A549 (cell line): ENCODE measurements at regions not wholly inside any gene's neighbourhood (a gene's known extent, or its start where the extent isn't known, plus 50 kb on each side); places are given as distances from the start of the nearest gene placed in this dataset.
A peak's percentile ranks its signal among the peaks of the same experiment; 100 is the strongest.

Source experiments
- ATAC-seq, 2 experiments: fragments of 200-7000 bp in 1 of 2; fragments of >200 bp in 1 of 2; cut with Nextera tagmentation in 1 of 2; cut with Tn5 transposase in 1 of 2; 3 replicates each; pipeline versions ENCODE4 v1.8.0 to v1.9.1; 2018 to 2020; ENCODE audit warnings: mild to moderate bottlenecking in 1 of 2, moderate library complexity in 1 of 2
- CTCF ChIA-PET: fragments of 300-600 bp; sonication (Branson Sonifier 250); formaldehyde crosslinking; extraction: SDS; loops from one replicate; lab custom pipeline; 2021; ENCODE audit warnings: antibody characterized with exemption, inconsistent platforms; lab: Yijun Ruan, JAX
- POLR2A ChIA-PET: fragments of 350-600 bp; formaldehyde crosslinking; extraction: SDS; loops from one replicate; lab custom pipeline; 2021; ENCODE audit warnings: antibody characterized with exemption, inconsistent platforms; lab: Yijun Ruan, JAX
- DNase-seq, 2 experiments: peaks; one replicate each; pipeline versions ENCODE4 v3.0.0 to v3.0.0-alpha.2; 2011 to 2016; ENCODE audit warnings: low read depth in 1 of 2, low spot score in 1 of 2
- FAIRE-seq: peaks from 2 replicates; lab custom pipeline; 2011; peaks lifted over from hg19 to GRCh38; lab: Jason Lieb, UNC
- H3K27ac ChIP-seq, 2 experiments: fragments of >200 bp; sonication (Bioruptor Twin); formaldehyde crosslinking; 3 replicates each; pipeline ENCODE4 v1.5.1; 2016 to 2017
- H3K4me1 ChIP-seq: fragments of >200 bp; sonication (Bioruptor Twin); formaldehyde crosslinking; 3 replicates; pipeline ENCODE4 v1.6.1; 2016
- H3K4me2 ChIP-seq: fragments of >200 bp; sonication (Bioruptor Twin); formaldehyde crosslinking; 3 replicates; pipeline ENCODE4 v1.6.1; 2016
- H3K4me3 ChIP-seq: fragments of >200 bp; sonication (Bioruptor Twin); formaldehyde crosslinking; 3 replicates; pipeline ENCODE4 v1.5.1; 2016
- H3K9me3 ChIP-seq: fragments of >200 bp; sonication (Bioruptor Twin); formaldehyde crosslinking; 3 replicates; pipeline ENCODE4 v1.6.1; 2016
- BHLHE40 ChIP-seq: IDR thresholded peaks from 2 replicates; pipeline ENCODE4 v1.6.1; 2012; ENCODE audit warnings: low read depth, low read length, inconsistent platforms
- ESRRA ChIP-seq: fragments of 150-350 bp; IDR thresholded peaks from 2 replicates; pipeline ENCODE4 v1.6.1; 2014; ENCODE audit warnings: mild to moderate bottlenecking, low read length, borderline replicate concordance
- FOSB ChIP-seq: fragments of 250-450 bp; sonication (Bioruptor Pico); IDR thresholded peaks from 2 replicates; pipeline ENCODE4 v1.5.0; 2020; ENCODE audit warnings: mild to moderate bottlenecking, moderate library complexity
- FOSL2 ChIP-seq, 2 experiments: fragments of 450-650 bp in 1 of 2; fragments of >200 bp in 1 of 2; sonication (Bioruptor Twin) in 1 of 2; formaldehyde crosslinking; IDR thresholded peaks; 2 replicates each; pipeline versions ENCODE4 v1.5.0 to v1.6.1; 2016 to 2020; ENCODE audit warnings: mild to moderate bottlenecking in 1 of 2, moderate library complexity in 1 of 2
- HEYL ChIP-seq: fragments of 250-450 bp; sonication (Bioruptor Pico); IDR thresholded peaks from 2 replicates; pipeline ENCODE4 v1.8.0; 2021; ENCODE audit warnings: mild to moderate bottlenecking, moderate library complexity
- HOXB13 ChIP-seq: fragments of 250-450 bp; sonication (Bioruptor Pico); IDR thresholded peaks from 2 replicates; pipeline ENCODE4 v1.5.0; 2020; ENCODE audit warnings: low read depth, mild to moderate bottlenecking, moderate library complexity
- JUN ChIP-seq, 2 experiments: fragments of >200 bp; sonication (Bioruptor Twin); formaldehyde crosslinking; IDR thresholded peaks; 2 replicates in 1 of 2; 3 replicates in 1 of 2; pipeline ENCODE4 v1.6.1; 2016 to 2017
- JUNB ChIP-seq: fragments of >200 bp; sonication (Bioruptor Twin); formaldehyde crosslinking; IDR thresholded peaks from 2 replicates; pipeline ENCODE4 v1.6.1; 2016
- MYC ChIP-seq: IDR thresholded peaks from 2 replicates; pipeline ENCODE4 v1.6.1; 2012; ENCODE audit warnings: mild to moderate bottlenecking, inconsistent platforms, low read length, improper control_type of control experiment, borderline replicate concordance
- POLR2A ChIP-seq: IDR thresholded peaks from 2 replicates; pipeline ENCODE4 v1.6.1; 2012; ENCODE audit warnings: mild to moderate bottlenecking, low read length
- RAD21 ChIP-seq, 2 experiments: fragments of >200 bp in 1 of 2; sonication (Bioruptor Twin) in 1 of 2; formaldehyde crosslinking in 1 of 2; IDR thresholded peaks in 1 of 2; conservative IDR thresholded peaks in 1 of 2; 2 replicates in 1 of 2; 3 replicates in 1 of 2; pipeline ENCODE4 v1.6.1; 2012 to 2018; ENCODE audit warnings: inconsistent platforms in 1 of 2
- RCOR1 ChIP-seq: fragments of 150-350 bp; IDR thresholded peaks from 2 replicates; pipeline ENCODE4 v1.6.1; 2014; ENCODE audit warnings: antibody characterized with exemption, low read length, low read depth
- SREBF2 ChIP-seq: fragments of 450-650 bp; IDR thresholded peaks from 2 replicates; pipeline ENCODE4 v1.6.1; 2014; ENCODE audit warnings: mild to moderate bottlenecking, moderate library complexity
- TP53 ChIP-seq: fragments of 250-450 bp; sonication (Bioruptor Pico); IDR thresholded peaks from 2 replicates; pipeline ENCODE4 v1.5.0; 2021; ENCODE audit warnings: mild to moderate bottlenecking, moderate library complexity
- ZSCAN20 ChIP-seq: fragments of 250-450 bp; sonication (Bioruptor Pico); IDR thresholded peaks from 2 replicates; pipeline ENCODE4 v1.8.0; 2022; ENCODE audit warnings: mild to moderate bottlenecking, moderate library complexity
- WGBS: methylation state at CpG from one replicate; pipeline ENCODE4 v1.1.6; 2017; ENCODE audit errors: missing lambda C conversion rate; 5-methylcytosine and 5-hydroxymethylcytosine counted together
- TF ChIP-seq, protein P1 (sequence below): fragments of 150-350 bp; IDR thresholded peaks from 2 replicates; pipeline ENCODE4 v1.6.1; 2014; ENCODE audit warnings: low read depth, mild to moderate bottlenecking, low read length
- TF ChIP-seq, protein P2 (sequence below): IDR thresholded peaks from 2 replicates; pipeline ENCODE4 v1.6.1; 2012
- TF ChIP-seq, protein P3 (sequence below): IDR thresholded peaks from 2 replicates; pipeline ENCODE4 v1.6.1; 2012; ENCODE audit warnings: low read depth, borderline replicate concordance
- TF ChIP-seq, protein P4 (sequence below): fragments of 450-650 bp; IDR thresholded peaks from 2 replicates; pipeline ENCODE4 v1.6.1; 2014; ENCODE audit warnings: antibody characterized with exemption
- TF ChIP-seq, protein P5 (sequence below): fragments of >200 bp; sonication (Bioruptor Twin); formaldehyde crosslinking; IDR thresholded peaks from 3 replicates; pipeline ENCODE4 v1.5.1; 2016

DNA sequence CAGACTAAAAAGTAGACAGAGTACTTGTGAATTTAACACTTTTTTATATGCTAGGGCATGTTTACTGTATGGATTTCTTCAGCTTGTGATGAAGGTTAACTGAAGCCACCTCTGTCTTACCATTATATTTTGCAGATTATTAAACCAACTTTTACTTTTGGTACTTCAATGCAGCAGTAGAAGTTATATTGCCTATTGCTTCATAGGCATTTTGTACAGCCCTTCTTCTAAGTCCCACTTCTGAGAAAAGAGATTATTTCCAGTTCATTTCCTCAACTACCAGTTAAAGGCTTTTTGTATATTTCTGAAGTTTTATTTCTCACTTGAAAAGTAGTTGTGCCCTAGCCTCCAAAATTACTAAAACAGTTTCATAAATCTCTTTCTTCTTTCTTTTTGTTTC is 151.7 kb upstream of the FOXN2 start:
- ATAC-seq: no peak
- 0 out of 3 replicates have a peak, but pooled peaks cover 2% of the 10 kb centered on the region for H3K9me3 ChIP-seq
- H3K4me3 ChIP-seq: no peak overlapping the region
- H3K27ac ChIP-seq: no peak overlapping the region
- CTCF ChIA-PET: no interaction called here
- DNase-seq: no peak
- FAIRE-seq: no peak
- H3K4me2 ChIP-seq: no peak overlapping the region
- TF ChIP-seq ESRRA (no peak), RAD21 (conservative IDR thresholded peaks at IDR 0.05 in 1 of 2, IDR thresholded peaks at IDR 0.05 in 1 of 2) (no peak), BHLHE40 (no peak), RCOR1 (no peak)
- POLR2A ChIA-PET: no interaction called here
- no peaks in the 10 kb centered on the region for H3K4me1 ChIP-seq

DNA sequence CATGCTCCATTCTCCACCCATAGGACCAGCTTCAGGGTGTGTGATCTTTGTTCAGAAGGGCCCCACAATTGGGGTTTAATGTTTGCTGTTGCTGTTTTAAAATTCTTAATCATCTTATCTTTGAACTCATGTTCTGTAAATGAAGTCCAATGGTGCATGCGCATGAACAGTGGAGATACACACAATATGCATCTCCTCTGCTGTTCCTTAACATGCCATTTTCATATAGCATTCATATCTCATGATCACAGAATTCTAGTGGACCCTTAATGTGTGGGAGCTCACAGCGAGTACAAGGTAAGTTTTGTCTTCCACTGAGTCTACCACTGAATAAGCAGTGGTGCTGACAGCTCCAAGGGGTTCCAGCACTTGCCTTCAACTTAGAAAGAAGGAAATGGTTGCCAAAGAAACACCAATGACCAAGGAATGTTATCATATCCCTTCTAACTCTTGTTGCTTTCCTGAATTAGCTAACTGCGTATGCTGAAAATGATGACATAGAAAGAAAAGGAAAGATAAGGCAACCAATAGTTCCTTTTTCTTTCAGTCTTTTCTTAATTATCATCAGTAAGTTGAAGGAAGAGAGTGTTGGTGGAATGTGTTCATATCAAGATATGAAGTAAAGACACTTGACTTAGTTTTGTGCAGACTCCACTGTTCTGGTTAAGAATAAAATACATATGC is 149.3 kb upstream of the FOXN2 start:
- CTCF ChIA-PET: interaction anchor here (1.1 to 1.5 kb wide), 2 partner anchors 24 to 58 kb away, joined by 3 to 5 read pairs; no protein-coding TSS in a partner anchor

More for the DNA sequence above, 149.3 kb upstream of the FOXN2 start:
- ATAC-seq: no peak
- Histone ChIP-seq H3K9me3 (no peaks in the 10 kb centered on the region), H3K4me2 (no peak overlapping the region), H3K27ac (no peak overlapping the region), H3K4me3 (no peak overlapping the region), H3K4me1 (no peaks in the 10 kb centered on the region)
- no peak for DNase-seq
- TF ChIP-seq FOSB (CRISPR knock-in tag) (no peak), SREBF2 (no peak), MYC (no peak), ZSCAN20 (CRISPR knock-in tag) (no peak), FOSL2 (IDR thresholded peaks at IDR 0.05) (no peak), FOSL2 (CRISPR knock-in tag; IDR thresholded peaks at IDR 0.05) (no peak), HEYL (no peak), POLR2A (no peak), JUNB (no peak), JUN (IDR thresholded peaks at IDR 0.05) (no peak), TP53 (CRISPR knock-in tag) (no peak), HOXB13 (CRISPR knock-in tag) (no peak)
- TF ChIP-seq, protein P1, sequence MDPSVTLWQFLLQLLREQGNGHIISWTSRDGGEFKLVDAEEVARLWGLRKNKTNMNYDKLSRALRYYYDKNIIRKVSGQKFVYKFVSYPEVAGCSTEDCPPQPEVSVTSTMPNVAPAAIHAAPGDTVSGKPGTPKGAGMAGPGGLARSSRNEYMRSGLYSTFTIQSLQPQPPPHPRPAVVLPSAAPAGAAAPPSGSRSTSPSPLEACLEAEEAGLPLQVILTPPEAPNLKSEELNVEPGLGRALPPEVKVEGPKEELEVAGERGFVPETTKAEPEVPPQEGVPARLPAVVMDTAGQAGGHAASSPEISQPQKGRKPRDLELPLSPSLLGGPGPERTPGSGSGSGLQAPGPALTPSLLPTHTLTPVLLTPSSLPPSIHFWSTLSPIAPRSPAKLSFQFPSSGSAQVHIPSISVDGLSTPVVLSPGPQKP: no peak
- TF ChIP-seq, protein P2, sequence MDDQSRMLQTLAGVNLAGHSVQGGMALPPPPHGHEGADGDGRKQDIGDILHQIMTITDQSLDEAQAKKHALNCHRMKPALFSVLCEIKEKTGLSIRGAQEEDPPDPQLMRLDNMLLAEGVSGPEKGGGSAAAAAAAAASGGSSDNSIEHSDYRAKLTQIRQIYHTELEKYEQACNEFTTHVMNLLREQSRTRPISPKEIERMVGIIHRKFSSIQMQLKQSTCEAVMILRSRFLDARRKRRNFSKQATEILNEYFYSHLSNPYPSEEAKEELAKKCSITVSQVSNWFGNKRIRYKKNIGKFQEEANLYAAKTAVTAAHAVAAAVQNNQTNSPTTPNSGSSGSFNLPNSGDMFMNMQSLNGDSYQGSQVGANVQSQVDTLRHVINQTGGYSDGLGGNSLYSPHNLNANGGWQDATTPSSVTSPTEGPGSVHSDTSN: no peak
- TF ChIP-seq, protein P3, sequence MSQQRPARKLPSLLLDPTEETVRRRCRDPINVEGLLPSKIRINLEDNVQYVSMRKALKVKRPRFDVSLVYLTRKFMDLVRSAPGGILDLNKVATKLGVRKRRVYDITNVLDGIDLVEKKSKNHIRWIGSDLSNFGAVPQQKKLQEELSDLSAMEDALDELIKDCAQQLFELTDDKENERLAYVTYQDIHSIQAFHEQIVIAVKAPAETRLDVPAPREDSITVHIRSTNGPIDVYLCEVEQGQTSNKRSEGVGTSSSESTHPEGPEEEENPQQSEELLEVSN: no peak
- TF ChIP-seq, protein P4, sequence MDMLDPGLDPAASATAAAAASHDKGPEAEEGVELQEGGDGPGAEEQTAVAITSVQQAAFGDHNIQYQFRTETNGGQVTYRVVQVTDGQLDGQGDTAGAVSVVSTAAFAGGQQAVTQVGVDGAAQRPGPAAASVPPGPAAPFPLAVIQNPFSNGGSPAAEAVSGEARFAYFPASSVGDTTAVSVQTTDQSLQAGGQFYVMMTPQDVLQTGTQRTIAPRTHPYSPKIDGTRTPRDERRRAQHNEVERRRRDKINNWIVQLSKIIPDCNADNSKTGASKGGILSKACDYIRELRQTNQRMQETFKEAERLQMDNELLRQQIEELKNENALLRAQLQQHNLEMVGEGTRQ: no peak
- TF ChIP-seq, protein P5, sequence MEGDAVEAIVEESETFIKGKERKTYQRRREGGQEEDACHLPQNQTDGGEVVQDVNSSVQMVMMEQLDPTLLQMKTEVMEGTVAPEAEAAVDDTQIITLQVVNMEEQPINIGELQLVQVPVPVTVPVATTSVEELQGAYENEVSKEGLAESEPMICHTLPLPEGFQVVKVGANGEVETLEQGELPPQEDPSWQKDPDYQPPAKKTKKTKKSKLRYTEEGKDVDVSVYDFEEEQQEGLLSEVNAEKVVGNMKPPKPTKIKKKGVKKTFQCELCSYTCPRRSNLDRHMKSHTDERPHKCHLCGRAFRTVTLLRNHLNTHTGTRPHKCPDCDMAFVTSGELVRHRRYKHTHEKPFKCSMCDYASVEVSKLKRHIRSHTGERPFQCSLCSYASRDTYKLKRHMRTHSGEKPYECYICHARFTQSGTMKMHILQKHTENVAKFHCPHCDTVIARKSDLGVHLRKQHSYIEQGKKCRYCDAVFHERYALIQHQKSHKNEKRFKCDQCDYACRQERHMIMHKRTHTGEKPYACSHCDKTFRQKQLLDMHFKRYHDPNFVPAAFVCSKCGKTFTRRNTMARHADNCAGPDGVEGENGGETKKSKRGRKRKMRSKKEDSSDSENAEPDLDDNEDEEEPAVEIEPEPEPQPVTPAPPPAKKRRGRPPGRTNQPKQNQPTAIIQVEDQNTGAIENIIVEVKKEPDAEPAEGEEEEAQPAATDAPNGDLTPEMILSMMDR: no peak
- peak; percentile 70 for FAIRE-seq
- WGBS: 66% methylated on average over 3 of the region's 3 CpGs
- POLR2A ChIA-PET: no interaction called here
